ENCODE measurements at regions not wholly inside any gene's neighbourhood (a gene's known extent, or its start where the extent isn't known, plus 50 kb on each side); places are given as distances from the start of the nearest gene placed in this dataset.
"Not testable (repeated sequence)": the region's sequence is repeated elsewhere in the genome, so short reads cannot be mapped to it uniquely, and the experiment has no call there.

GRCh38 chr15:69879963-69880362, 217.8 kb downstream of the TLE3 start:
- not testable (repeated sequence) for TF ChIP-seq CTCF, POLR2AphosphoS5, POLR2A (IDR thresholded peaks at IDR 0.05)

Measured in prostate gland (tissue), 2 donors.